Erythroblast (primary cell): ENCODE measurements at regions not wholly inside any gene's neighbourhood (a gene's known extent, or its start where the extent isn't known, plus 50 kb on each side); places are given as distances from the start of the nearest gene placed in this dataset.
"Not testable (repeated sequence)": the region's sequence is repeated elsewhere in the genome, so short reads cannot be mapped to it uniquely, and the experiment has no call there.

Experiments used
- GATA1 ChIP-seq: IDR thresholded peaks from 2 replicates; pipeline ENCODE4 v1.6.1; 2011; ENCODE audit warnings: low read depth, mild to moderate bottlenecking, control low read depth, low read length, moderate library complexity
- POLR2A ChIP-seq: IDR thresholded peaks from 2 replicates; pipeline ENCODE4 v1.6.1; 2011; ENCODE audit warnings: mild to moderate bottlenecking, low read length

DNA sequence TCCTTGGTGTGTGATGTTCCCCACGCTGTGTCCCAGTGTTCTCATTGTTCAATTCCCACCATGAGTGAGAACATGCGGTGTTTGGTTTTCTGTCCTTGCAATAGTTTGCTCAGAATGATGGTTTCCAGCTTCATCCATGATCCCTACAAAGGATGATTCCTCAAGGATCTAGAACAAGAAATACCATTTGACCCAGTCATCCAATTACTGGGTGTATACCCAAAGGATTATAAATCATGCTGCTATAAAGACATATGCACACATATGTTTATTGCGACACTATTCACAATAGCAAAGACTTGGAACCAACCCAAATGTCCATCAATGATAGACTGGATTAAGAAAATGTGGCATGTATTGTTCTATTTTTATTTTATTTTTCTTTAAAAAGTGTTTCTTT is 1351.3 kb upstream of the CDH9 start:
- not testable (repeated sequence) for TF ChIP-seq POLR2A, GATA1
